Activated effector memory CD4-positive, alpha-beta T cell treated with anti-CD3 and anti-CD28 coated beads, Interleukin-2, amount 50 U/mL, for 16 hours (primary cell): ENCODE measurements at regions not wholly inside any gene's neighbourhood (a gene's known extent, or its start where the extent isn't known, plus 50 kb on each side); places are given as distances from the start of the nearest gene placed in this dataset.

Experiments
- DNase-seq: peaks from one replicate; pipeline ENCODE4 v3.0.0-alpha.2; 2020

DNA sequence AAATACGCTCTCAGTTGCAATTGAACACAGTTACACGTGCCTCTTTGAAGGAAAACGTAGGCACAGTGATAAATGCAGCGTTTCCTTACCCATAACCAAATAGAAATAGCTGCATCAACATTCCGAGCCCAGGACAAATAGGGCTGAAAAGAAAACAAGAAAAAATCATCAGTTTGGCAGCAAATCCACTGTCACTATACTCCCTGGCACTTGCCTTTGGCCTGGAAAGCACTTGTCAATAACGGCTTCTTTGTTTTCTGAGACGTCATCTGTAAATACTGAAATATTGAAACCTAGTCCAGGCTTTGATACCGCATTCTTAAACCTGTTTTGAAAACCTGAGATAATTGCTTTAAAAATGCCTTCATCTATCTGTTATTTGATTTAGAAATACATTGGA lies 167.2 kb upstream of the AKR1E2 start:
- DNase-seq: no peak

DNA sequence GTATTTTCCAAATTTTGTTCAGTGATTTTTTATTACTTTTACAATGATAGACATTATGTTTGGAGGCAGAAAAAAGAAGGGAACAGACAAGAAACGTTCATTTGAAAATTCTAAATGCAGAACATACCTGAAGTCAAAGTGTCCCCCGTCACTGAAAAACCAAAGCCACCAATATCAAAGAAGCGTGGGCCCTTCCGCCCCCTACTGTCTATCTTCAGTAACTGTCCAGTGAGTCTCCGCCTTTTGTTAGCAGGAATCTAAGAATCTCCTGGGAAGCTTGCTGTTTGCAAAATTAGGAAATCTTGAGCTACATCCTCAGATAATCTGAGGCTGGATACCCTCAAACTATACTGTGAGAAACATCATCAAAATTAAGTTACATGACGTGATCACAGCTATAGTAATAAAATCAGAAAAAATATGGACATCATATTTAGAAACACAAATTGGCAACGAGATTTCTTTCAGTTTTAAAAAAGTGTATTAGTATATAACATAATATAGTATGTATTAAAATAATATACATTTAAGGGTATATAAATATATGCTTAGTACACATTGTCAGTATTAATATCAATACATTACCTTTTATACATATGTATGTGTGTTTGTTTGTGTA lies 169.3 kb upstream of the AKR1E2 start:
- peak; percentile 80 for DNase-seq

DNA sequence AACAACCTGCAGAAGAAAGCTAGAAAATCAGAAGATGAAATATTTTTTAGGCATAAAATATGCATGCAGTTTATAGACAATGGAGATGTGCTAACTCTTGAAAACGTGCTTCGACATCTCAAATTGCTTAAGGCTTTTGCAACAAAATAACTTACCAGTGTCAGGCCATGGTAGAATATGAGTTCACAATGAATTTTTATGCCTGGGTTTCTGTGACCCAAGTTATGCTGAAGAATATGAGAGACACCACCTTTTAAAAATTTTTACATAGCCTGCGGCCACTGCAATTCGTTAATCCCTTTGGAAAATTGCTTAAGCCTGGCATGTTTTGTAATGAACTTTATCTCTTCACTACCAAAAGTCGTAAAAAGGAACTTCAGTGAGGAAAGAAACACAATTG lies 170.1 kb upstream of the AKR1E2 start:
- no peak for DNase-seq

DNA sequence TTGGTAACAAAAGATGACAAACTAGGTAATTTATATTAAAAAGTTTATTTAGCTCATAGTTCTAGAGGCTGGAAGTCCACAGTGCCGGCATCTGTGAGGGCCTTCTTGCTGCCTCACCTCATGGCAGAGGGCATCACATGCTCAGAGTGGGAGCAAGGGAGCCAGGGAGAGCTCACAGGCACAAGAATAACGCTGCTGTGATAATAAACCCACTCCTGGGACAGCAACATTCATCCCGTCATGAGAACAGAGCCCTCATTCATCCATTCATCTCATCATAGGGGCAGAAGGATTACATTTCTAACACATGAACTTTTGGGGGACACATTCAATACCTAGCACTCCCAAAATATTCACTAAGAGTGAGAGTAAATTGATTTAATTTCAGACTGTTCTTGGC lies 170.6 kb upstream of the AKR1E2 start:
- DNase-seq: no peak

DNA sequence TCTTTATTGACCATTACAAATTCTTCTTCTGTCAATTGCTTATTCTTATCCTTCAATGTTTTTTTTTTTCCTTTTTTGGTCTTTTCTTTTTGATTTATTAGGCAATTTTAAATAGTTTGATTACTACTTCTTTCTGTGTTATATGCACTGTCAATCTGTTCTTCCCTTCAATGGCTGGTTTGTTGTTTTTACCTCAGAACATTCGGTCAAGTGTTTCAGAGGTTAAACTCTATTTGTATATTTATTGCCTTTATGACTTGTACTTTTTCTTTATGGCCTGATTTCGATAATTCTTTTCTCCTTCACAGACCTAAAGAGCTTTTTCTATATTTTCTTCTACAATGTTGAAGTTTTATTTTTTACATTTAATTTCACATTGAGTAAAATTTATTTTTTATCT lies 171.5 kb upstream of the AKR1E2 start:
- DNase-seq: no peak

DNA sequence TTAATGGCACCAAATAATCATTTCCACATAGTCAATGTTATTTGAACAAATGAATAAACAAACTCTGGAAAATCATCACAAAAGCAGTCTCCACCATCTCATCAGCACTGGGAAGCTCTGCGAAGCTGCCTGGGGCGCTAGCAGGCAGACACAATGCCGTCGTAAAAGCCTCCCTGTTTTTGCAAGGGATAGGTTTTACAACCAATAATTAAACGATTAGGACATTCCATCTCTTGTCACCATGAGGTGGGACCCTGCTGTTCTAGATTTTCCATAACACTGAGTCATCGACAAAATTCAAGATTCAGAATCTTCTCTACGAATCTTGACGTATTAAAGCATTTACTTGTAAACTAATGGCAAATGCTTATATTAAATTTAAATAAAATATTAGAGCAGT lies 172.8 kb upstream of the AKR1E2 start:
- DNase-seq: no peak

- DNase-seq: peak; percentile 79
Measured at GRCh38 chr10:4652111-4653010, 173.6 kb upstream of the AKR1E2 start.

DNA sequence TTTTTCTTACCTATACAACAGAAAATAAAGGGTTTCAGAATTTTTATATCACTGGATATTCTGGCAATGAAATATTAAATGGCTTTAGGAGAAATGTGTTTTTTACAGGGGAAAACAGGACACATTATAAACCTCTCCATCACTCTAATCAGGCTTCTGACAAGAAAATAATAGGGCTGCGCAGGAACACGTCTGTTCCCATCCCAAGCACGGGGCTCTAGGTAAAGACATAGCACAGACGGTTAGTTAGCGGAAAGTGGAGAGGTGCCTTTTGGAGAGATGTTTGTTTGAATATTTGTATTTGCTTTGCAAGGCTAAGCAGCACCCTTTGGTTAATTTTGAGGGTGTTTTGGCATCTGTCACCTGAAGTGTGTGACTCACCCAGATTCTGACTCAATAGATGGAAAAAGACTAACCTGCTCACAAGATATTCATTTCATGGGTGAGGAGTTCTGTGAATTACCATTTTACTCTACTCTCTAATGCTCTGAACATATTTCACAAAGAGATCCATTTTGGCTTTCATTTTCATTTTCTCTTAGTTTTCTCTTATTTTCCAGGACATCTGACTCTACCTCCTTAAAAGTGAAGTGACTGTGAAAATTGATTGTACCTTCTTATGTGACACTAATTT lies 174.5 kb upstream of the AKR1E2 start:
- no peak for DNase-seq

GRCh38 chr10:4650582-4650981 lies 175.4 kb upstream of the AKR1E2 start:
- DNase-seq: no peak

DNA sequence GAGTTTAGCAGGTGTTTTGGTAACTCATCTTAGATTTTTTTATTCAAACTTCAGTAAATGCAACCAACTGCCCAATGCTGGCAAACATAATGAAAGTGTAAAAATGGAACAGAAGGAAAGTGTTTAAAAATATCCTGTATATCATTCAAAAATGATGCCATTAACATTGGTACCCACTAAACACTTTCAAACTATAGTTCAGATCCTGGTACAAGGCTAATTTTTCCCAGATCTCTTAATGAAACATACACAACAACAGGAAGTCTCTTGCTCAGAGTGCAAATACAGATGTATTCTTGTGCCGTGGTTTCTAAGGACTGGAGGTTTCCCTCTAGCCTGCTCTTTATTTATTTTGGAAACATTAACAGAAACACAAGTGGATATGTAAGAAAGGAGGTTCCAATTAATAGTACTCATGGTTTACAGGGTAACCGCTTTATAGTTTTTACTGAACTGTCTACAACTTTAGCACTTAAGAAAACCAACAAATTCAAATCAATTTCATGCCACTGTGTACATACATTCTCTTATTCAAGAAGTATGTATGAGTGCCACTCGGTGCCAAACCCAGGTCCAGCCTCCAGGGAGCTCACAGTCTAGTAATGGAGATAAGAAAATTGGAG lies 176.0 kb upstream of the AKR1E2 start:
- DNase-seq: no peak

DNA sequence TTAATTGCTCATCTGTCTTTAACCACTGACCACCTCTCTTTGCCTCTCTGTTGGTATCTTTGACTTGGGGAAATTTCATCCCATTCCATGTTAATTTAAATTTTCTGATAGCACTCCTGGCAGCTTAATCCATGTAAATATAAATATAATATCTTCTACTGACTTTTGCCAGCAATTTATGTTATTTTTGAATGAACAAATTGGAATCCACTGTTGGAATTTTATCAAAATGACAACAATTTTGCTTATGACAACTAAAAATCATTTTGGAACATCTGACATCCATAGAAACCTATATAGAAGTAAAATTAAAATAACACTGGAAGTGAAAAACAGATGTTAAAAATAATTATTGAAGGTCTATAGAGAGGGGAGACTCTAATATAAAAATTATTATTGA lies 176.5 kb upstream of the AKR1E2 start:
- no peak for DNase-seq

GRCh38 chr10:4648999-4649398 lies 177.0 kb upstream of the AKR1E2 start:
- DNase-seq: no peak

- no peak for DNase-seq
Measured at GRCh38 chr10:4647109-4647785, 178.8 kb upstream of the AKR1E2 start.

DNA sequence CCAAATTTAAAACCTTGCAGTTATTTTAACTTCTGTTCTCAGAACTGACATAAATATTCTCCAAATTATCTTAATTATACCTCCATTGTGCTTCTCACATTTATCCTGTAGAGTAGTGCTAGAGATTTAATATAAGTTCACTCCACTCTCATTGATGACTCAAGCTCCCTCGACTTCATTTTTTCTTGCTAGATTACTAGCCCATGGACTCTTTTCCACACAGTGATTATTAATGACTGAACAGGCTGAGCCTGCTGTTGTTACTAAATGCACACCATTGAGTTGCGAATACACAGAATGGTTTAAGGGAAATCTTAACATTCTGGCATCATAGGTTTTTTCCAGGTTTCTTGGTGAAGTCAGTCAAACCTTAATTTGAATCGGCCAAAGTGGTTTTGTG lies 179.5 kb upstream of the AKR1E2 start:
- DNase-seq: no peak

DNA sequence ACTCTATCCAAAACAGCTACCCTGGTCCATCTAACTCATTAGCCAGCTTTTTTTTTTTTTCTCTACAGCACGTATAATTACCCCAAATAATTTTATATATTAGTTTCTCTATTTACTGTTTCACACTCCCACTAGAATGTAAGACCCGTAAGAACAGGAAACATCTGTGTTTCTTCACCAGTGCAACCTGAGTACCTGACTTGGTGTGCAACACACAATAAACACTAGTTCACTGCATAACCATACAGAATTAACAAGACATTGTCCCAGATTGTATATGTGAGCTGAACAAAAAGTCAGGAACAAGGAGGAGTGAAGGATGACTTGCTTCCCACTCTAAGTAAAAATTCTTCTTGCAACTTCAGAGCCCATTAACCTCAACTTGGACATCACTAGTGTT lies 180.2 kb upstream of the AKR1E2 start:
- no peak for DNase-seq

GRCh38 chr10:4643471-4643870 lies 182.5 kb upstream of the AKR1E2 start:
- DNase-seq: no peak

DNA sequence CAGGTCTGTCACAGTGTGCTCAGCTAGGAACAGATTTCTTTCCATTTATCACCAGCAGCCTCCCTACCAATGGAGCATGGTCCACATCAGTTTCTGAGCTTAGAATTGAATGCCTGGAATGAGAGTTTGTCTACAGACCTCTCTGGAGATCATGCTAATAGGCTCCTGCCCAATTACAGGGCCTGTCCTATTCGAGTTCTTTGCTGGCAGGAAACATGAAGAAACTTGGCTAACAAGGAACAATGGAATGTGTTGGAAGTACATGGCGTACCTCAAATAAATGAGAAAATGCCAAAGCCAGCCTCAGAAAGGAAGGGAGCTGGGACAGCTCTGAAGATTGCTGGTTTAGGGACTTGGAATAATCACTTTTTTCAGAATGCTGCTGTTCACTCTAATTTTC lies 186.0 kb upstream of the AKR1E2 start:
- DNase-seq: no peak

DNA sequence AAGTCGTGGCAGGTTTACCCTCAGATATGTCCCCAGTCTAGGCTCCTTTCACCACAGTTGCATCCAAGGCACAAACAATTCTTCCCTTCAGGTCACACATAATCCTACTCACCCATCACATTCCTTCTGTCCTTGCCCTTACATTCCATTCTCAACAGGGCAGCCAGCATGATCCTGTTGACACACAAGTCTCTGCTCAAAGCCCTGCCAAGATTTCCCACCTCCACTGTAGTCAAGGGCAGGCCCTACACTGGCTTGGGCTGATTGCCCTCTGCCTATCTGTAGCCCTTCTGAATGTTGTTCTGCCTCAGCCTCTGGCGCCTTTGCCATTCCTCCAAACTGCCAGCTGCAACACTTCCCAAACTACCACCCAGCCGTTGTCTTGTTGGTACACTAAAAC lies 187.9 kb upstream of the AKR1E2 start:
- no peak for DNase-seq

DNA sequence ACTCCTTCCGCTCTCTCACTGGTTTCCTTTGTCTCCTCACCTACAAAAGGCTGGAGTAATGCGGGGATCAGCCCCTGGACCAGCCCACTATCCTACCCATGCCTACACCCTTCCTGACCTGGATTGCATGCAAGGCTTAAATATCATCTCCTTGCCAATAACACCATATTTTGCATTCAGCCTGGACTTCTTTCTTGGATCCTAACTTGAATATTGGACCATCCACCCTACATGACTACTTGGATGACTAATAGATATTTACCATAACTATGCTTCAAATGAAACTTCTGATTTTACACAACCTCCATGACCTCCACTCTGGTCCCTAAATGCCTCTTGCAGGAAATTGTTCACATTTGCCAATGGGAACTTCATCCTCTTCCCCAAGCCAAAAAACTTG lies 188.3 kb upstream of the AKR1E2 start:
- DNase-seq: no peak

GRCh38 chr10:4635883-4636282 lies 190.1 kb upstream of the AKR1E2 start:
- DNase-seq: no peak

- no peak for DNase-seq
Measured at GRCh38 chr10:4635388-4635787, 190.6 kb upstream of the AKR1E2 start.

DNA sequence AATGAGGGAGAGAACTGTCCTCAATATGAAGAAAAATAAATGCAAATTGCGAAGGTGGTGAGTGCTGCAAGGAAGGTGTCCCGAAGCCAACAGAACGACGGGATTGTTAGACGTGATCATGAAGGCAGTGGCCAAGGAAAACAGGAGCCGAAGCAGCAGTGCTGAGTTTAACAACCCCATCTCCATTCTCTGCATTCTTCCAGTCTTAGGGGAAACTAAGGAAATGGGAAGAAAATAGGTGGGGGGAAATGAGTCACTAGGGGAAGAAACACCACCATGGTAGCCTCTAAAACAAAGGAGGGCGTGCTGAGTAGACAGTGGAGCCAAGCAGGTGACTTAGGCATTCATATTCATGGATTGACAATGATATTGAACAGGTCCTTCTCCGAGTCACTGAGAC lies 192.2 kb upstream of the AKR1E2 start:
- DNase-seq: no peak

DNA sequence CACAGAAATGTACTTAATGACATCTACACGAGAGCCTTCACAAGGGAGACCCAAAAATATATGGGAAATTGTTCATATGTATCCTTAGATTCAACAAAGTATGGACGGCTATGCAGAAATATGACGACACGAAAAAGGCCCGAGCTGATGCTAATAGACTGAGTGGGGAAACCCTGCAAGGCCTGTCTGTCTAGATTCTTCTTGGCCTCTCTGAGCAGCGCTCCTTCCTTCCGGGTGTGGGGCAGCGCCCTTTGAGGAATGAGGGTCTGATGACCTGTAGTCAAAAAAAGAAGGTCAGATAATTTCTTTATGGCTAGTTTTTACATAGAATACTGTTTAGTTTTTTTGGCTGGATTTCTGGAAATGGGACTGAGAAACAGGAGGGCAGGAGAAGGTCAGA lies 192.8 kb upstream of the AKR1E2 start:
- no peak for DNase-seq
